IMR-90 (cell line): ENCODE measurements at regions not wholly inside any gene's neighbourhood (a gene's known extent, or its start where the extent isn't known, plus 50 kb on each side); places are given as distances from the start of the nearest gene placed in this dataset.

Experiments used
- ATAC-seq: fragments of 200-7000 bp; cut with Tn5 transposase; 2 replicates; pipeline ENCODE4 v1.9.1; 2020; ENCODE audit warnings: low read depth, mild to moderate bottlenecking, moderate library complexity
- BruUV-seq: library from RNA; stranded (reverse); fragments of 400-500 nt; replicated peaks from 2 replicates; lab custom pipeline; 2021; lab: Mats Ljungman, UMichigan
- CTCF ChIA-PET: fragments of 300-600 bp; formaldehyde crosslinking; extraction: SDS; loops from one replicate; lab custom pipeline; 2021; ENCODE audit warnings: antibody characterized with exemption; lab: Yijun Ruan, JAX
- POLR2A ChIA-PET: fragments of 300-600 bp; sonication (Branson Sonifier 250); formaldehyde crosslinking; loops from one replicate; lab custom pipeline; 2022; ENCODE audit warnings: antibody characterized with exemption; ENCODE audit not compliant: unreplicated experiment; lab: Charles Lee
- DNase-seq: peaks from one replicate; pipeline ENCODE4 v3.0.0; 2013
- H2AFZ ChIP-seq: replicated peaks from 2 replicates; pipeline ENCODE3; 2013; ENCODE audit warnings: low read length, mild to moderate bottlenecking; ENCODE audit not compliant: poor library complexity
- H2AK5ac ChIP-seq: 2 replicates; pipeline ENCODE4 v1.6.1; 2013; ENCODE audit warnings: low read depth, low read length, inconsistent platforms
- H2AK9ac ChIP-seq: replicated peaks from 2 replicates; pipeline ENCODE3; 2013; ENCODE audit warnings: mild to moderate bottlenecking, low read depth, low read length, moderate library complexity; ENCODE audit not compliant: poor library complexity
- H2BK120ac ChIP-seq: 2 replicates; pipeline ENCODE4 v1.6.1; 2013; ENCODE audit warnings: low read depth, low read length, inconsistent platforms
- H2BK15ac ChIP-seq: 3 replicates; pipeline ENCODE4 v1.6.1; 2013; ENCODE audit warnings: low read depth, low read length, inconsistent platforms
- H2BK20ac ChIP-seq: 2 replicates; pipeline ENCODE4 v1.6.1; 2013; ENCODE audit warnings: low read depth, mild to moderate bottlenecking, inconsistent platforms, low read length, moderate library complexity
- H2BK5ac ChIP-seq: 2 replicates; pipeline ENCODE4 v1.6.1; 2013; ENCODE audit warnings: mild to moderate bottlenecking, low read depth, low read length, inconsistent platforms; ENCODE audit not compliant: poor library complexity, severe bottlenecking
- H3K14ac ChIP-seq: replicated peaks from 2 replicates; pipeline ENCODE4 v1.6.1; 2013; ENCODE audit warnings: low read depth, low read length, inconsistent platforms
- H3K18ac ChIP-seq: 2 replicates; pipeline ENCODE4 v1.6.1; 2013; ENCODE audit warnings: low read depth, low read length, control low read depth
- H3K23ac ChIP-seq: 2 replicates; pipeline ENCODE4 v1.6.1; 2013; ENCODE audit warnings: low read depth, low read length, inconsistent platforms
- H3K27ac ChIP-seq: 2 replicates; pipeline ENCODE4 v1.5.1; 2013; ENCODE audit warnings: mild to moderate bottlenecking, control low read depth, low read length; ENCODE audit not compliant: insufficient read depth
- H3K27me3 ChIP-seq: 2 replicates; pipeline ENCODE4 v1.6.1; 2013; ENCODE audit warnings: low read length; ENCODE audit not compliant: control insufficient read depth, insufficient read depth
- H3K36me3 ChIP-seq: 2 replicates; pipeline ENCODE4 v1.6.1; 2013; ENCODE audit warnings: low read length, mixed read lengths; ENCODE audit not compliant: control insufficient read depth, insufficient read depth
- H3K4ac ChIP-seq: 2 replicates; pipeline ENCODE4 v1.6.1; 2013; ENCODE audit warnings: low read depth, low read length, inconsistent platforms
- H3K4me1 ChIP-seq: 2 replicates; pipeline ENCODE4 v1.6.1; 2013; ENCODE audit warnings: low read length, mixed read lengths; ENCODE audit not compliant: control insufficient read depth, insufficient read depth
- H3K4me2 ChIP-seq: 2 replicates; pipeline ENCODE4 v1.6.1; 2013; ENCODE audit warnings: low read depth, mild to moderate bottlenecking, control low read depth, low read length, moderate library complexity
- H3K4me3 ChIP-seq: 2 replicates; pipeline ENCODE4 v1.5.1; 2013; ENCODE audit warnings: low read depth, mild to moderate bottlenecking, control low read depth, low read length, moderate library complexity; ENCODE audit not compliant: insufficient read depth
- H3K56ac ChIP-seq: 2 replicates; pipeline ENCODE4 v1.6.1; 2013; ENCODE audit warnings: low read length, inconsistent platforms; ENCODE audit not compliant: insufficient read depth; ENCODE audit errors: extremely low read depth
- H3K79me1 ChIP-seq, 2 experiments: 2 replicates each; pipeline ENCODE4 v1.6.1; 2013; ENCODE audit warnings: low read length in 2 of 2, inconsistent platforms in 1 of 2, low read depth in 1 of 2
- H3K9ac ChIP-seq: 2 replicates; pipeline ENCODE4 v1.6.1; 2013; ENCODE audit warnings: low read depth, low read length, control low read depth
- H3K9me1 ChIP-seq: 2 replicates; pipeline ENCODE4 v1.6.1; 2013; ENCODE audit warnings: low read length, inconsistent platforms; ENCODE audit not compliant: insufficient read depth
- H3K9me3 ChIP-seq: 2 replicates; pipeline ENCODE4 v1.6.1; 2013; ENCODE audit warnings: low read length; ENCODE audit not compliant: control insufficient read depth, insufficient read depth
- H4K20me1 ChIP-seq: 2 replicates; pipeline ENCODE4 v1.6.1; 2013; ENCODE audit warnings: low read length, inconsistent platforms; ENCODE audit not compliant: insufficient read depth
- H4K5ac ChIP-seq: 2 replicates; pipeline ENCODE4 v1.6.1; 2013; ENCODE audit warnings: mild to moderate bottlenecking, low read depth, low read length, control low read depth
- H4K8ac ChIP-seq, 2 experiments: 2 replicates each; pipeline ENCODE4 v1.6.1; 2013; ENCODE audit warnings: low read depth in 2 of 2, low read length in 2 of 2, control low read depth in 1 of 2, inconsistent platforms in 1 of 2
- H4K91ac ChIP-seq: 2 replicates; pipeline ENCODE4 v1.6.1; 2013; ENCODE audit warnings: low read depth, low read length, inconsistent platforms; ENCODE audit not compliant: insufficient read depth
- BHLHE40 ChIP-seq: fragments of 150-350 bp; IDR thresholded peaks from 2 replicates; pipeline ENCODE4 v1.6.1; 2016; ENCODE audit warnings: mild to moderate bottlenecking, low read depth, low read length
- CEBPB ChIP-seq: IDR thresholded peaks from 2 replicates; pipeline ENCODE4 v1.6.1; 2012; ENCODE audit warnings: low read depth, low read length, improper control_type of control experiment
- CHD1 ChIP-seq: IDR thresholded peaks from 2 replicates; pipeline ENCODE4 v1.6.1; 2012; ENCODE audit warnings: low read depth, low read length, improper control_type of control experiment
- FOS ChIP-seq: fragments of 150-350 bp; IDR thresholded peaks from 2 replicates; pipeline ENCODE4 v1.6.1; 2016; ENCODE audit warnings: low read depth, low read length
- MAFK ChIP-seq: IDR thresholded peaks from 2 replicates; pipeline ENCODE4 v1.6.1; 2012; ENCODE audit warnings: low read depth, low read length, improper control_type of control experiment
- MAZ ChIP-seq: IDR thresholded peaks from 2 replicates; pipeline ENCODE4 v1.6.1; 2012; ENCODE audit warnings: low read depth, mild to moderate bottlenecking, low read length, improper control_type of control experiment, moderate library complexity, borderline replicate concordance
- MXI1 ChIP-seq: IDR thresholded peaks from 2 replicates; pipeline ENCODE4 v1.6.1; 2012; ENCODE audit warnings: low read depth, mild to moderate bottlenecking, low read length, moderate library complexity, borderline replicate concordance
- NFE2L2 ChIP-seq: fragments of 150-350 bp; IDR thresholded peaks from 2 replicates; pipeline ENCODE4 v1.6.1; 2016; ENCODE audit warnings: low read depth, mild to moderate bottlenecking, low read length
- POLR2A ChIP-seq: IDR thresholded peaks from 2 replicates; pipeline ENCODE4 v1.6.1; 2012; ENCODE audit warnings: mild to moderate bottlenecking, low read depth, low read length
- RAD21 ChIP-seq: IDR thresholded peaks from 2 replicates; pipeline ENCODE4 v1.6.1; 2012; ENCODE audit warnings: low read length, improper control_type of control experiment
- RCOR1 ChIP-seq: IDR thresholded peaks from 2 replicates; pipeline ENCODE4 v1.6.1; 2012; ENCODE audit warnings: mild to moderate bottlenecking, low read length, improper control_type of control experiment; ENCODE audit not compliant: insufficient replicate concordance
- RFX5 ChIP-seq: IDR thresholded peaks from 2 replicates; pipeline ENCODE4 v1.8.0; 2012; ENCODE audit warnings: low read depth, mild to moderate bottlenecking, low read length, moderate library complexity
- SMC3 ChIP-seq: fragments of 150-350 bp; IDR thresholded peaks from 2 replicates; pipeline ENCODE4 v1.6.1; 2016; ENCODE audit warnings: low read depth, mild to moderate bottlenecking, antibody characterized with exemption, low read length, moderate library complexity
- WGBS, 2 experiments: methylation state at CpG; one replicate each; pipeline versions ENCODE4 v1.1.5 to v1.1.7; 2013; ENCODE audit warnings: missing lambda C conversion rate in 2 of 2; ENCODE audit not compliant: insufficient read length in 1 of 2; ENCODE audit errors: extremely low coverage in 2 of 2; 5-methylcytosine and 5-hydroxymethylcytosine counted together
- dilution Hi-C: fragments of 300-500 bp; cut with HindIII; formaldehyde crosslinking; loops from one replicate; pipeline ENCODE4 v1.14.3; 2018; ENCODE audit warnings: low sequenced_read_pairs; ENCODE audit not compliant: unreplicated experiment
- in situ Hi-C: fragments of 300-500 bp; cut with MboI; formaldehyde crosslinking; loops from 3 replicates; pipeline ENCODE4 v1.14.3; 2019; ENCODE audit warnings: low sequenced_read_pairs, inconsistent platforms, mixed read lengths
- intact Hi-C: fragments of 100-400 bp; cut with micrococcal nuclease; formaldehyde crosslinking; loops from 2 replicates; pipeline ENCODE4 v1.10.0; 2022
- TF ChIP-seq, protein P1 (sequence below): fragments of 150-350 bp; IDR thresholded peaks from 2 replicates; pipeline ENCODE4 v1.6.1; 2017; ENCODE audit warnings: mild to moderate bottlenecking, antibody characterized with exemption, low read length, low read depth
- TF ChIP-seq, protein P2 (sequence below): conservative IDR thresholded peaks from 2 replicates; pipeline ENCODE4 v1.5.1; 2012; ENCODE audit warnings: mild to moderate bottlenecking, low read depth, low read length, improper control_type of control experiment
- TF ChIP-seq, protein P3 (sequence below): fragments of 150-350 bp; IDR thresholded peaks from 2 replicates; pipeline ENCODE4 v1.6.1; 2016; ENCODE audit warnings: low read depth, mild to moderate bottlenecking, low read length, moderate library complexity, borderline replicate concordance

DNA sequence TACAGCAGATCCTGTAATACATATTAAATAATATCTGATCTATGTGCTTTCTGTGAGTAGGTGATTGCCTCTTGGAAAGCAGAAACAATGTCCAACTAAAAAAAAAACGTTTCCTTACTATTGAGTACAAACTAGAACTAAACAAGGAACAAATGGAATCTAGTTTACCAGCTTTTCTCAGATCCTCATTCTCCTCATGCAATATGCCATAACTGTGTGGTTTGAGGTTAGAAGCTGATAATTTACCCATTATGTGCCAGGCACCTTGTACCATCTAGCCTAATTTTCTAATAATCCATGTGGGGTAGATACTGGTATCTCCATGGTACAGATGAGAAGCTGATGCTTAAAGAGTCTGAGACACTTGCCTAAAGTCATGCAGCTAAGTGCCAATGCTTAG lies 154.7 kb downstream of the PTGER3 start:
- H2BK120ac ChIP-seq = no peak overlapping the region
- POLR2A ChIA-PET = no interaction called here
- no peak overlapping the region for H3K27ac ChIP-seq
- no peak overlapping the region for H3K14ac ChIP-seq
- no peaks in the 10 kb centered on the region for H3K36me3 ChIP-seq
- DNase-seq (no peak), ATAC-seq (no peak)
- CTCF ChIA-PET = no interaction called here
- H3K27me3 ChIP-seq = no peaks in the 10 kb centered on the region
- no peaks in the 10 kb centered on the region for H3K9me3 ChIP-seq
- H2AK9ac ChIP-seq = no peak overlapping the region
- BruUV-seq = no TSS peak
- H2AFZ ChIP-seq = no peak overlapping the region
- H3K18ac ChIP-seq = no peak overlapping the region
- no peak overlapping the region for H4K91ac ChIP-seq
- H3K4ac ChIP-seq = no peak overlapping the region
- H3K4me2 ChIP-seq = no peak overlapping the region
- H4K5ac ChIP-seq = no peak overlapping the region
- TF ChIP-seq SMC3 (no peak), CEBPB (no peak), MXI1 (no peak), FOS (no peak), MAZ (no peak), POLR2A (no peak), RAD21 (no peak), RFX5 (no peak), NFE2L2 (no peak), RCOR1 (no peak), CHD1 (no peak), BHLHE40 (no peak), MAFK (no peak)
- TF ChIP-seq, protein P1, sequence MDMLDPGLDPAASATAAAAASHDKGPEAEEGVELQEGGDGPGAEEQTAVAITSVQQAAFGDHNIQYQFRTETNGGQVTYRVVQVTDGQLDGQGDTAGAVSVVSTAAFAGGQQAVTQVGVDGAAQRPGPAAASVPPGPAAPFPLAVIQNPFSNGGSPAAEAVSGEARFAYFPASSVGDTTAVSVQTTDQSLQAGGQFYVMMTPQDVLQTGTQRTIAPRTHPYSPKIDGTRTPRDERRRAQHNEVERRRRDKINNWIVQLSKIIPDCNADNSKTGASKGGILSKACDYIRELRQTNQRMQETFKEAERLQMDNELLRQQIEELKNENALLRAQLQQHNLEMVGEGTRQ = no peak
- TF ChIP-seq, protein P2, sequence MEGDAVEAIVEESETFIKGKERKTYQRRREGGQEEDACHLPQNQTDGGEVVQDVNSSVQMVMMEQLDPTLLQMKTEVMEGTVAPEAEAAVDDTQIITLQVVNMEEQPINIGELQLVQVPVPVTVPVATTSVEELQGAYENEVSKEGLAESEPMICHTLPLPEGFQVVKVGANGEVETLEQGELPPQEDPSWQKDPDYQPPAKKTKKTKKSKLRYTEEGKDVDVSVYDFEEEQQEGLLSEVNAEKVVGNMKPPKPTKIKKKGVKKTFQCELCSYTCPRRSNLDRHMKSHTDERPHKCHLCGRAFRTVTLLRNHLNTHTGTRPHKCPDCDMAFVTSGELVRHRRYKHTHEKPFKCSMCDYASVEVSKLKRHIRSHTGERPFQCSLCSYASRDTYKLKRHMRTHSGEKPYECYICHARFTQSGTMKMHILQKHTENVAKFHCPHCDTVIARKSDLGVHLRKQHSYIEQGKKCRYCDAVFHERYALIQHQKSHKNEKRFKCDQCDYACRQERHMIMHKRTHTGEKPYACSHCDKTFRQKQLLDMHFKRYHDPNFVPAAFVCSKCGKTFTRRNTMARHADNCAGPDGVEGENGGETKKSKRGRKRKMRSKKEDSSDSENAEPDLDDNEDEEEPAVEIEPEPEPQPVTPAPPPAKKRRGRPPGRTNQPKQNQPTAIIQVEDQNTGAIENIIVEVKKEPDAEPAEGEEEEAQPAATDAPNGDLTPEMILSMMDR = no peak
- TF ChIP-seq, protein P3, sequence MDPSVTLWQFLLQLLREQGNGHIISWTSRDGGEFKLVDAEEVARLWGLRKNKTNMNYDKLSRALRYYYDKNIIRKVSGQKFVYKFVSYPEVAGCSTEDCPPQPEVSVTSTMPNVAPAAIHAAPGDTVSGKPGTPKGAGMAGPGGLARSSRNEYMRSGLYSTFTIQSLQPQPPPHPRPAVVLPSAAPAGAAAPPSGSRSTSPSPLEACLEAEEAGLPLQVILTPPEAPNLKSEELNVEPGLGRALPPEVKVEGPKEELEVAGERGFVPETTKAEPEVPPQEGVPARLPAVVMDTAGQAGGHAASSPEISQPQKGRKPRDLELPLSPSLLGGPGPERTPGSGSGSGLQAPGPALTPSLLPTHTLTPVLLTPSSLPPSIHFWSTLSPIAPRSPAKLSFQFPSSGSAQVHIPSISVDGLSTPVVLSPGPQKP = no peak
- no peak overlapping the region for H3K56ac ChIP-seq
- dilution Hi-C loops = no loop called here
- no peak overlapping the region for H3K23ac ChIP-seq
- no peak overlapping the region for H3K4me3 ChIP-seq
- H3K4me1 ChIP-seq = no peaks in the 10 kb centered on the region
- intact Hi-C loops = no loop called here
- H2BK15ac ChIP-seq = no peak overlapping the region
- in situ Hi-C loops = no loop called here
- no CpG with 5 or more reads among the region's 1 CpG for WGBS, 2 experiments
- no peaks in the 10 kb centered on the region for H3K79me1 ChIP-seq
- H4K20me1 ChIP-seq = no peaks in the 10 kb centered on the region
- H4K8ac ChIP-seq = no peak overlapping the region
- H3K9me1 ChIP-seq = no peaks in the 10 kb centered on the region
- no peak overlapping the region for H2BK20ac ChIP-seq
- H3K9ac ChIP-seq = no peak overlapping the region
- no peak overlapping the region for H2BK5ac ChIP-seq
- no peak overlapping the region for H2AK5ac ChIP-seq
